B cell (primary cell): ENCODE measurements at regions not wholly inside any gene's neighbourhood (a gene's known extent, or its start where the extent isn't known, plus 50 kb on each side); places are given as distances from the start of the nearest gene placed in this dataset.

Source experiments
- EZH2 ChIP-seq: IDR thresholded peaks from 2 replicates; pipeline ENCODE4 v1.6.1; 2012; ENCODE audit warnings: borderline replicate concordance, low read depth, mild to moderate bottlenecking, moderate library complexity, low read length; ENCODE audit not compliant: insufficient read depth, poor library complexity, severe bottlenecking
- TF ChIP-seq, protein P1 (sequence below): fragments of 200-600 bp; IDR thresholded peaks from one replicate; pipeline ENCODE4 v1.8.0; 2022; ENCODE audit warnings: antibody characterized with exemption, mild to moderate bottlenecking

DNA sequence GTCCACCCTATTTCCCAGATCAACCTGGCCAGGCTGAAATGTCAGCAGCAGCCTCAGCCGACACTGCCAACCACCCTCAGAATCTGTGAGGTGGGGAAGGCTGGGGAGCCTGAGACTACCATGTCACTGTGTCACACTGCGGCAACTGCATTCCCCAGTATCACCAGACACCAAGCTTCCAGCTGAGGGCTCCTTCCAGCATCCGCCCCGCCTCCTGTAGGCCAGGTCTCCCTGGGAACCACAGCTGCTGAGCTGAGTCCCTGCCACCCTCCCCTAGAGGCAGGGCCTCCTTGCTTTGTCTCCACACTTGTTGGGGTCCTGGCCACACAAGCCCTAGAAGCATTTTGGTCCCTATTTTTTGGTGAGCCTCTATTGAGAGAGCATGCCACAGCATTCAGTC, 115.7 kb downstream of the UNC5CL start:
- TF ChIP-seq, protein P1, sequence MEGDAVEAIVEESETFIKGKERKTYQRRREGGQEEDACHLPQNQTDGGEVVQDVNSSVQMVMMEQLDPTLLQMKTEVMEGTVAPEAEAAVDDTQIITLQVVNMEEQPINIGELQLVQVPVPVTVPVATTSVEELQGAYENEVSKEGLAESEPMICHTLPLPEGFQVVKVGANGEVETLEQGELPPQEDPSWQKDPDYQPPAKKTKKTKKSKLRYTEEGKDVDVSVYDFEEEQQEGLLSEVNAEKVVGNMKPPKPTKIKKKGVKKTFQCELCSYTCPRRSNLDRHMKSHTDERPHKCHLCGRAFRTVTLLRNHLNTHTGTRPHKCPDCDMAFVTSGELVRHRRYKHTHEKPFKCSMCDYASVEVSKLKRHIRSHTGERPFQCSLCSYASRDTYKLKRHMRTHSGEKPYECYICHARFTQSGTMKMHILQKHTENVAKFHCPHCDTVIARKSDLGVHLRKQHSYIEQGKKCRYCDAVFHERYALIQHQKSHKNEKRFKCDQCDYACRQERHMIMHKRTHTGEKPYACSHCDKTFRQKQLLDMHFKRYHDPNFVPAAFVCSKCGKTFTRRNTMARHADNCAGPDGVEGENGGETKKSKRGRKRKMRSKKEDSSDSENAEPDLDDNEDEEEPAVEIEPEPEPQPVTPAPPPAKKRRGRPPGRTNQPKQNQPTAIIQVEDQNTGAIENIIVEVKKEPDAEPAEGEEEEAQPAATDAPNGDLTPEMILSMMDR = no peak
- no peak for TF ChIP-seq EZH2
